ENCODE measurements at regions not wholly inside any gene's neighbourhood (a gene's known extent, or its start where the extent isn't known, plus 50 kb on each side); places are given as distances from the start of the nearest gene placed in this dataset.

DNA sequence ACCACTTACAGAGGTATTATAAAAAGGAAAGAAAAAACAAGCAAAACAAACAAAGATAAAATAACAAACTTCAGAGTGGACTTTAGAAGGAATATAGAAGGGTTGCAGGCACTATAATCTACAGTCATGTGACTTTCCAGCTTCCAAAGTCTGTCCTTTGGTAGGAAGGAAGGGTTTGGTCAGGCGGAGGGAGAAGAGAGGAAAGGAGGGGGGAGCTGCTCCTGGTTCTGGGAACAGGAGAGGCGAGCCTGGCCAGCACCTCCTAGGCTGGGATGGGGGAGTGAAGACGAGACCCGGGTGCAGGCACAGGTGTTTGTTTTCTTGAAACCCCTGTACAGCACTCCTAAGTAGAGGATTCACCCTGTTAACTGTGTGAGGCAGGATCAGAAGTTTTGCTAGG lies 53.8 kb upstream of the GATA6 start:
- ChIA-PET CTCF (no interaction called here), POLR2A (no interaction called here)
- WGBS (ENCODE audit: missing lambda C conversion rate): 75% methylated on average over 4 of the region's 4 CpGs
- TF ChIP-seq HEYL (CRISPR knock-in tag; IDR thresholded peaks at IDR 0.05): no peak
- no peak for TF ChIP-seq EP300 (IDR thresholded peaks at IDR 0.05)
- H3K27ac ChIP-seq: no peak overlapping the region
- DNase-seq (ENCODE audit: low read depth in 1 of 2, low spot score in 1 of 2) (no peak), FAIRE-seq (no peak), ATAC-seq (no peak)
- H3K9me3 ChIP-seq: no peaks in the 10 kb centered on the region
- H3K4me1 ChIP-seq: peaks cover under 1% of the 10 kb centered on the region; the same call in 1 of the 3 replicates
- H3K4me2 ChIP-seq: no peak overlapping the region
- no peak overlapping the region for H3K4me3 ChIP-seq

Small RNA genes lying in the stretch of these regions (small RNA-seq; reads per million reads assigned to genes)
- gene RNA5SP451: 0 reads per million in 6 experiments

All from A549 (cell line).